ENCODE measurements at regions not wholly inside any gene's neighbourhood (a gene's known extent, or its start where the extent isn't known, plus 50 kb on each side); places are given as distances from the start of the nearest gene placed in this dataset.

- Mint-ChIP-seq H3K27ac (no peak overlapping the region), H3K4me3 (no peak overlapping the region), H3K4me1 (ENCODE audit: low read depth) (no peaks in the 10 kb centered on the region), H3K9me3 (ENCODE audit: low read depth) (no peaks in the 10 kb centered on the region), H3K27me3 (no peaks in the 10 kb centered on the region), H3K36me3 (no peaks in the 10 kb centered on the region)
Measured at GRCh38 chr2:3971652-3972192, 268.3 kb downstream of the DCDC2C start.

DNA sequence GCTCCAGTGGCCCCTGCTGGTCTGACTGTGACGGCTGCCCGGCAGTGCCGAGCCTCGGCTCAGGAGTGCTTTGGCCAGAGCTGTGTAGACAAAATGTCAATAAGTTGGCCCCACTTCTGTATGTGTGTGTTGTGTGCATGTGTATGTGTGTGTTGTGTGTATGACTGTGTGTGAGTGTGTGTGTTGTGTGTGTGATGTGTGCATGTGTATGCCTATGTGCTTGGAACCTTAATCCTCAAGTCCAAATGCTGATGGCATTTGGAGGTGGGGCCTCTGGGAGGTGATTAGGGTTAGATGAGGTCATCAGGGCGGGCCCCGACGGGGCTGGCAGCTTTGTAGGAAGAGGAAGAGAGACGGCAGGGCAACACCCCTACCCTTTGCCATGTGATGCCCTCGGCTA lies 269.0 kb downstream of the DCDC2C start:
- Mint-ChIP-seq H3K27ac (no peak overlapping the region), H3K9me3 (ENCODE audit: low read depth) (no peaks in the 10 kb centered on the region)

DNA sequence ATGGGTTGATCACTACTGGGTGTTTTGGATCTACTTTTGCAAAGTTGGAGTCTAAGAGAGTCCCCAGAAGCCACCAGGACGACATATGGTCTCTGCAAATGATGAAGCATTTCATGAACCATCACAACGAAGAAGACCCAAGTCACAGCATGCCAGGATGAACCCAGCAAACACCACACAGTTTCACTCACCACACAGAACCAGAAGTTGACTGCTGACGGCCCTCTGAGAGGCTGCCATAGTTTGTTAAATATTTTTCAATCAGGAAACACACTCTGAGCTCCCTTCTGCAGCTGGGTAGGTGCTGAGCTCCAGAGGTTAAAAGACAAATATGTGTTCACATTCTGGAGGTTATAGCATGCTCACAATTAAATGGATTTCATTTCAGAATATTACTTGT lies 271.4 kb downstream of the DCDC2C start:
- Mint-ChIP-seq H3K36me3 (no peaks in the 10 kb centered on the region), H3K4me3 (no peak overlapping the region), H3K9me3 (ENCODE audit: low read depth) (no peaks in the 10 kb centered on the region), H3K27me3 (no peaks in the 10 kb centered on the region), H3K4me1 (ENCODE audit: low read depth) (no peaks in the 10 kb centered on the region), H3K27ac (no peak overlapping the region)

More for the DNA sequence above, 269.0 kb downstream of the DCDC2C start:
- H3K4me3 Mint-ChIP-seq = no peak overlapping the region
- no peaks in the 10 kb centered on the region for H3K36me3 Mint-ChIP-seq
- no peaks in the 10 kb centered on the region for H3K27me3 Mint-ChIP-seq
- no peaks in the 10 kb centered on the region for H3K4me1 Mint-ChIP-seq (ENCODE audit: low read depth)

GRCh38 chr2:3981446-3981987 lies 278.1 kb downstream of the DCDC2C start:
- Mint-ChIP-seq H3K27me3 (no peaks in the 10 kb centered on the region), H3K36me3 (no peaks in the 10 kb centered on the region), H3K4me3 (no peak overlapping the region), H3K4me1 (ENCODE audit: low read depth) (no peaks in the 10 kb centered on the region), H3K27ac (no peak overlapping the region), H3K9me3 (ENCODE audit: low read depth) (no peaks in the 10 kb centered on the region)

DNA sequence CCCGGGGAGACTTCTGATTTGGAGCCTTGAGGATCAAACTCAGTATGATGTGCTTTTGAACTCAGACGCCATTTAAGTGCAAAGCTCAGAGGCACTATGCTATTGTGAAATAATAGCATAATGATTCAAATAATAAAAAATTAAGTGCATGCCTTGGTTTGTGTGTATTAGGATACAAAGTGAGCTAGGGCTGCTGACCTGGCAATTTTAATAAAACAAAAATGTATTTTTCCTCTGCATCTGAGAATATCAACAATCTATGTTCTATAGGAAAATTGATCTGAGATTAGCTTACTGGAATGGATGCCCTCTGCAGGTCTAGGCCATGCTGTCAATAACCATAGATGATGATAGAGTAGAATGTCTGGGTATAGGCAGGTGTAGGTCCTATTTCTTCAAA lies 278.8 kb downstream of the DCDC2C start:
- H3K27ac Mint-ChIP-seq = no peak overlapping the region
- H3K4me3 Mint-ChIP-seq = no peak overlapping the region
- H3K27me3 Mint-ChIP-seq = no peaks in the 10 kb centered on the region
- H3K4me1 Mint-ChIP-seq (ENCODE audit: low read depth) = no peaks in the 10 kb centered on the region
- H3K36me3 Mint-ChIP-seq = no peaks in the 10 kb centered on the region
- H3K9me3 Mint-ChIP-seq (ENCODE audit: low read depth) = no peaks in the 10 kb centered on the region

GRCh38 chr2:3986063-3986462 lies 282.7 kb downstream of the DCDC2C start:
- Mint-ChIP-seq H3K4me1 (ENCODE audit: low read depth) (no peaks in the 10 kb centered on the region), H3K9me3 (ENCODE audit: low read depth) (peaks cover 2% of the 10 kb centered on the region), H3K36me3 (no peaks in the 10 kb centered on the region), H3K27me3 (no peaks in the 10 kb centered on the region), H3K4me3 (no peak overlapping the region), H3K27ac (no peak overlapping the region)

DNA sequence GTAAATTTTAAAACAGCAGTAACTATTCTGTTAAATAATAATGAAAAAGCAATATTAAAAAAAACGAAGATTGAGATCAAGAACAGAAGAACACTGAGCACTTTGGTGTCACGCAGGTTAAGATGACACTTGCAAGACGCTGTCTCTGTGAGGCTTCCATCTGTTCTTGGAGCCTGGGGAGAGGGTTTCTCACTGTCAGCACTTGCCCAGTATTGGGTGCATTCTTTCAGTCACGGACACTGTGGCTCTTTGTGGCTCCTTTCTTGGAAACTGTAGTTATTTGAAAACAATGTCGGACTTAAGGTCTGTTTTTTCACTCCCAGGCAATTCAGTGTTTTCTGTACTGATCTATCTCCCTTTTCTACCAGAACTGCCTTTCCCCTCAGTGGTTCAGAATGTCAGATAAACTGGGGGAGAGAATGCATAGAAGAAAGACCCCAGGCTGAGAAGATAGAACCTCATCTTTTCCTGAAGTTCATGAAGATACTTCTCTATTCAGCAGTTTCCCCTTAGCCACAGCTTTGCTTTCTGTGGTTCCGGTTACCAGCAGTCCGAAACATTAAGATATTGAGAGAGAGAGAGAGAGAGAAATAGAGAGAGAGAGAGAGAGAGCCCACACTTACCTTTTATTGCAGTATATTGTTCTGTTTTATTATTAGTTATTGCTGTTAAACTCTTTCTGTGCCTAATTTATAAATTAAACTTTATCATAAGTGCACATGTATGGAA lies 283.3 kb downstream of the DCDC2C start:
- Mint-ChIP-seq H3K36me3 (no peaks in the 10 kb centered on the region), H3K27me3 (no peaks in the 10 kb centered on the region), H3K4me3 (no peak overlapping the region), H3K27ac (no peak overlapping the region), H3K4me1 (ENCODE audit: low read depth) (no peaks in the 10 kb centered on the region), H3K9me3 (ENCODE audit: low read depth) (peaks cover 7% of the 10 kb centered on the region)

DNA sequence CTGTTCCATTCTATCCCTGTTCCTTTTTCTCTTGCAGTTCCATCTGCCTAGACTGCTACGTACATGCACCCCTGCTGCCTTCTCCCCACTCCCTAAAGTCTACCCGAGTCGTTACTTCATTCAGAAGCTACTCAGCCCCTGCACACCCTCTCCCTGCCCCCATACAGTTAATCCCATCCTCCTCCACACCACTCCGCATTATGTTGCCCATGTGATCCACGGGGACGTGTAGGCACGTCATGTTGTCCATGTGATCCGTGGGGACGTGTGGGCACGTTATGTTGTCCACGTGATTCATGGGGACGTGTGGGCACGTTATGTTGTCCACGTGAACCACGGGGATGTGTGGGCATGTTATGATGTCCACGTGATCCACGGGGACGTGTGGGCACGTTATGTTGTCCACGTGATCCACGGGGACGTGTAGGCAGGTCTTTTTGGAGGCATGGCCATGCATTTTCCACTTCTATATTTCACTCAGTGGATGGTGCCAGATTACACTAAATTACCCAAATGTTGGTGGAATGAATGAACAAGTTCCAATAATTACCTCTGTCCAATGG lies 299.5 kb downstream of the DCDC2C start:
- no peak overlapping the region for H3K4me3 Mint-ChIP-seq
- peaks cover 5% of the 10 kb centered on the region for H3K9me3 Mint-ChIP-seq (ENCODE audit: low read depth)
- H3K36me3 Mint-ChIP-seq = no peaks in the 10 kb centered on the region
- H3K27ac Mint-ChIP-seq = no peak overlapping the region
- H3K27me3 Mint-ChIP-seq = no peaks in the 10 kb centered on the region
- H3K4me1 Mint-ChIP-seq (ENCODE audit: low read depth) = no peaks in the 10 kb centered on the region

- Mint-ChIP-seq H3K27me3 (peaks cover 3% of the 10 kb centered on the region), H3K9me3 (ENCODE audit: low read depth) (peaks cover 10% of the 10 kb centered on the region), H3K4me1 (ENCODE audit: low read depth) (no peaks in the 10 kb centered on the region), H3K4me3 (no peak overlapping the region), H3K27ac (no peak overlapping the region), H3K36me3 (no peaks in the 10 kb centered on the region)
Measured at GRCh38 chr2:4012197-4012596, 308.8 kb downstream of the DCDC2C start.

- peaks cover 4% of the 10 kb centered on the region for H3K9me3 Mint-ChIP-seq (ENCODE audit: low read depth)
- H3K27ac Mint-ChIP-seq = no peak overlapping the region
- no peaks in the 10 kb centered on the region for H3K4me1 Mint-ChIP-seq (ENCODE audit: low read depth)
- H3K27me3 Mint-ChIP-seq = no peaks in the 10 kb centered on the region
- no peak overlapping the region for H3K4me3 Mint-ChIP-seq
- H3K36me3 Mint-ChIP-seq = no peaks in the 10 kb centered on the region
Measured at GRCh38 chr2:4018535-4018934, 315.2 kb downstream of the DCDC2C start.

DNA sequence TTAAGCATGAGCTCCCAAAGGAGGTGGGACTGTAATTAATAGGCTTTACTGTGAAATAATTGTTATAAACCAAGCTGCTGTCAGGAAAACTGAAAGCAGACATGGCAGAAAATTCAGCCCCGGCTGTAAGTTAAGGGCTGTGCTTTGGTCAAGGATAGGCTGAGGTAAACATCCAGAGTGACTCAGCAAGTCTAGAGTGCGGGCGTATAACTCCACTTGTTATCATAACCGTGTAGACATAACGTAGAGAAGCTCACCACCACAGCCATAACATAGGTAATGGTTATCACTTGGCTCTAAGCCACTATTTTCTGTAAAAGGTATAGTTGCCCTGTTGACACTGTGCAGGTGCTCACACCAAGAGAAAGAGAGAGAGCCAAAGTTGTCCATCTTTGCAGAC lies 316.8 kb downstream of the DCDC2C start:
- Mint-ChIP-seq H3K4me3 (no peak overlapping the region), H3K4me1 (ENCODE audit: low read depth) (no peaks in the 10 kb centered on the region), H3K27ac (no peak overlapping the region), H3K36me3 (no peaks in the 10 kb centered on the region), H3K9me3 (ENCODE audit: low read depth) (peaks cover 4% of the 10 kb centered on the region), H3K27me3 (no peaks in the 10 kb centered on the region)

GRCh38 chr2:4020649-4021048 lies 317.3 kb downstream of the DCDC2C start:
- H3K9me3 Mint-ChIP-seq (ENCODE audit: low read depth) = peaks cover 4% of the 10 kb centered on the region
- H3K27me3 Mint-ChIP-seq = no peaks in the 10 kb centered on the region
- no peaks in the 10 kb centered on the region for H3K36me3 Mint-ChIP-seq
- H3K4me3 Mint-ChIP-seq = no peak overlapping the region
- no peaks in the 10 kb centered on the region for H3K4me1 Mint-ChIP-seq (ENCODE audit: low read depth)
- no peak overlapping the region for H3K27ac Mint-ChIP-seq

DNA sequence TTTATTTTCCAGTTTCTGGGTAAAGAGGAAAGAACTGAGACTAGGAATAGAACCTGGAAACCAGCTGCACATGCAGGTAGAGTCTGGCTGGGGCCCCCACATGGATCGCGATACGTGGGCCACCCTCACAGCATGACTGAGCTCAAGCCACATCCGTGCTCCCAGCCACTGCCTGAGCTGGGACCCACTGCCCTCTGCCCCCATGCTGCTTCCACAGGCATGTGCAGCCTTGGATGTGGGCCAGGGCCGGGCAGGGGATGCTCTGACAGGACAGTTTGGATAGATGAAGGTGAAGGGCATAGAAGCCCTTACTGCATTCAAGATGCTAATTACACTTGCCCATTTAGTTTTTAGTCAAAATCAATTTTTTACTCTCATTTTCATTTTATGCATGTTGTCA lies 321.2 kb downstream of the DCDC2C start:
- H3K27me3 Mint-ChIP-seq = no peaks in the 10 kb centered on the region
- no peak overlapping the region for H3K4me3 Mint-ChIP-seq
- no peaks in the 10 kb centered on the region for H3K9me3 Mint-ChIP-seq (ENCODE audit: low read depth)
- H3K4me1 Mint-ChIP-seq (ENCODE audit: low read depth) = no peaks in the 10 kb centered on the region
- no peaks in the 10 kb centered on the region for H3K36me3 Mint-ChIP-seq
- no peak overlapping the region for H3K27ac Mint-ChIP-seq

DNA sequence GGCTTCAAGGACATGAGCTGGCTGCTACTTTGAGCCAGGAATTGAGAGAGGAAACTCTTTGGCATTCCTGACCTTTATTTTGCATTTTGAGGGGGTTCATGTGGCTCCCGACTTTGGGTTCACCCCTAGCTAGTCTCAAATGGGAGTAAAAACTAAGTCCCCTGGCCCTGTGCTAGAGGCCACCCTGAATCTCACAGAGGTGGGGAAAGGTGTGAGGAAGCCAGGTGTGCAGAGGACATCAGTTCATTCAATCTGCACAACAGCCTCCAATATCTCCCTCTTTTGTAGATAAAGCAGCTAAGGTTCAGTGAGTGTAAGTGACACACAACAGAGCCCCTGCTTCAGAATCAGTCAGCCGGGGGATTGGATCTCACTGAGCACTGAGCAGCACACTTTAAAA lies 325.7 kb downstream of the DCDC2C start:
- Mint-ChIP-seq H3K4me1 (ENCODE audit: low read depth) (no peaks in the 10 kb centered on the region), H3K4me3 (no peak overlapping the region), H3K9me3 (ENCODE audit: low read depth) (no peaks in the 10 kb centered on the region), H3K36me3 (no peaks in the 10 kb centered on the region), H3K27ac (no peak overlapping the region), H3K27me3 (no peaks in the 10 kb centered on the region)

DNA sequence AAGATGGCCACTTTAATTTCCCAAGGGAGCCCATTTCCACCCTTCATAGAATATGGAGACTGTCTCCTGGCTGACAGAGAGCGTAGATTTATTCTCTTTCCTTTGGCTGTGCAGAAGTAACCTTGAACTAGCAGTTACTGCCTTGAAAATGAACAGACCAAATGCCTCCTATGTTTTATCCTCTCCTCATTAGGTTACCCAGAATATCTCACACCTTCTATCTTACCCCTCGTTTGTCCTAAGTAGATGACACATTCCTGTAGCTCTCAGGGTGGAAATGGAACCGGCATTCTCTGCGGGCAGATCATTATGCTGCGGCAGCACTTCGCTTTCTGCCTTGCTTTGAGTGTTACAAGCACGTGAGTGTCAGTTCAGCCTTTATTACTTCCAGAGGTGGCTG lies 336.5 kb downstream of the DCDC2C start:
- no peak overlapping the region for H3K4me3 Mint-ChIP-seq
- H3K27me3 Mint-ChIP-seq = no peaks in the 10 kb centered on the region
- H3K9me3 Mint-ChIP-seq (ENCODE audit: low read depth) = peaks cover 6% of the 10 kb centered on the region
- H3K36me3 Mint-ChIP-seq = no peaks in the 10 kb centered on the region
- H3K27ac Mint-ChIP-seq = no peak overlapping the region
- no peaks in the 10 kb centered on the region for H3K4me1 Mint-ChIP-seq (ENCODE audit: low read depth)

Measured in activated naive CD8-positive, alpha-beta T cell (primary cell).